ENCODE measurements at regions not wholly inside any gene's neighbourhood (a gene's known extent, or its start where the extent isn't known, plus 50 kb on each side); places are given as distances from the start of the nearest gene placed in this dataset.

DNA sequence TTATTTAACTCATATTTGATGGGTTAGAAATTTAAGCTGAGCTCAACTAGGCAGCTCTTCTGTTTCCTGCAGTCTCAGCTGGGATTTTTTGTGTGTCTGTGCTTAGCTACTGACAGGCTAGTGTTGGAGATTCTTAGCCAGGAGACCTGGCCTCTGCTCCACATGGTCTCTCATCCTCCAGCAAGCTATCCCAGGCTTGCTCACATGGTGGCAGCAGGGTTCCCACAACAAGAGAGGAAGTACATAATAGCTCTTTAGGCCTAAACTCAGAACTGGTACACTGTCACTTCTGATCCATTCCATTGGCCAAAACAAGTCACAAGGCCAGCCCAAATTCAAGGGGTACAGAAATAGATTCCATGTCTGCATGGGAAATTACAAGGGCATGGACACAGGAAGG, 406.2 kb downstream of the SUCLA2 start:
- TF ChIP-seq, protein P1, sequence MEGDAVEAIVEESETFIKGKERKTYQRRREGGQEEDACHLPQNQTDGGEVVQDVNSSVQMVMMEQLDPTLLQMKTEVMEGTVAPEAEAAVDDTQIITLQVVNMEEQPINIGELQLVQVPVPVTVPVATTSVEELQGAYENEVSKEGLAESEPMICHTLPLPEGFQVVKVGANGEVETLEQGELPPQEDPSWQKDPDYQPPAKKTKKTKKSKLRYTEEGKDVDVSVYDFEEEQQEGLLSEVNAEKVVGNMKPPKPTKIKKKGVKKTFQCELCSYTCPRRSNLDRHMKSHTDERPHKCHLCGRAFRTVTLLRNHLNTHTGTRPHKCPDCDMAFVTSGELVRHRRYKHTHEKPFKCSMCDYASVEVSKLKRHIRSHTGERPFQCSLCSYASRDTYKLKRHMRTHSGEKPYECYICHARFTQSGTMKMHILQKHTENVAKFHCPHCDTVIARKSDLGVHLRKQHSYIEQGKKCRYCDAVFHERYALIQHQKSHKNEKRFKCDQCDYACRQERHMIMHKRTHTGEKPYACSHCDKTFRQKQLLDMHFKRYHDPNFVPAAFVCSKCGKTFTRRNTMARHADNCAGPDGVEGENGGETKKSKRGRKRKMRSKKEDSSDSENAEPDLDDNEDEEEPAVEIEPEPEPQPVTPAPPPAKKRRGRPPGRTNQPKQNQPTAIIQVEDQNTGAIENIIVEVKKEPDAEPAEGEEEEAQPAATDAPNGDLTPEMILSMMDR (IDR thresholded peaks at IDR 0.05) = no peak
- TF ChIP-seq EP300 (IDR thresholded peaks at IDR 0.05) (no peak), POLR2A (IDR thresholded peaks at IDR 0.05; ENCODE audit: low read depth) (no peak), POLR2AphosphoS5 (IDR thresholded peaks at IDR 0.05) (no peak)

All from esophagus muscularis mucosa (tissue), 4 donors.